ENCODE measurements at regions not wholly inside any gene's neighbourhood (a gene's known extent, or its start where the extent isn't known, plus 50 kb on each side); places are given as distances from the start of the nearest gene placed in this dataset.

- Histone ChIP-seq H3K36me3 (ENCODE audit: insufficient read depth) (no peaks in the 10 kb centered on the region), H3K4me1 (ENCODE audit: low read depth, poor library complexity, severe bottlenecking) (peaks cover 17% of the 10 kb centered on the region), H3K27me3 (ENCODE audit: insufficient read depth, low read depth) (no peaks in the 10 kb centered on the region), H4K20me1 (ENCODE audit: insufficient read depth) (no peaks in the 10 kb centered on the region), H3K27ac (no peak overlapping the region), H3K4me2 (no peak overlapping the region), H3K9ac (no peak overlapping the region), H3K79me2 (ENCODE audit: insufficient read depth, low read depth) (no peaks in the 10 kb centered on the region), H3K4me3 (IDR thresholded peaks at IDR 0.05; ENCODE audit: insufficient read depth, low read depth, low read length) (no peak overlapping the region), H2AFZ (ENCODE audit: low read depth) (no peak overlapping the region)
- TF ChIP-seq CTCF (conservative IDR thresholded peaks at IDR 0.05; ENCODE audit: low read depth, low read length): no peak
These were observed 95.4 kb upstream of the S1PR1 start for GRCh38 chr1:101141376-101141775.

GRCh38 chr1:101139821-101140718, 96.7 kb upstream of the S1PR1 start:
- H3K4me3 ChIP-seq (IDR thresholded peaks at IDR 0.05; ENCODE audit: insufficient read depth, low read depth, low read length): no peak overlapping the region
- no peaks in the 10 kb centered on the region for H3K27me3 ChIP-seq (ENCODE audit: insufficient read depth, low read depth)
- no peaks in the 10 kb centered on the region for H3K36me3 ChIP-seq (ENCODE audit: insufficient read depth)
- H3K9ac ChIP-seq: no peak overlapping the region
- no peak for TF ChIP-seq CTCF (conservative IDR thresholded peaks at IDR 0.05; ENCODE audit: low read depth, low read length)
- peaks cover 16% of the 10 kb centered on the region for H3K4me1 ChIP-seq (ENCODE audit: low read depth, poor library complexity, severe bottlenecking)
- H2AFZ ChIP-seq (ENCODE audit: low read depth): no peak overlapping the region
- H4K20me1 ChIP-seq (ENCODE audit: insufficient read depth): no peaks in the 10 kb centered on the region
- H3K4me2 ChIP-seq: no peak overlapping the region
- no peak overlapping the region for H3K27ac ChIP-seq
- no peaks in the 10 kb centered on the region for H3K79me2 ChIP-seq (ENCODE audit: insufficient read depth, low read depth)

GRCh38 chr1:101139130-101139529, 97.7 kb upstream of the S1PR1 start:
- Histone ChIP-seq H3K27me3 (ENCODE audit: insufficient read depth, low read depth) (no peaks in the 10 kb centered on the region), H3K4me3 (IDR thresholded peaks at IDR 0.05; ENCODE audit: insufficient read depth, low read depth, low read length) (no peak overlapping the region), H3K4me2 (no peak overlapping the region), H3K9ac (no peak overlapping the region), H2AFZ (ENCODE audit: low read depth) (no peak overlapping the region), H3K79me2 (ENCODE audit: insufficient read depth, low read depth) (no peaks in the 10 kb centered on the region), H3K4me1 (ENCODE audit: low read depth, poor library complexity, severe bottlenecking) (peaks cover 13% of the 10 kb centered on the region), H3K27ac (no peak overlapping the region), H3K36me3 (ENCODE audit: insufficient read depth) (no peaks in the 10 kb centered on the region), H4K20me1 (ENCODE audit: insufficient read depth) (no peaks in the 10 kb centered on the region)
- no peak for TF ChIP-seq CTCF (conservative IDR thresholded peaks at IDR 0.05; ENCODE audit: low read depth, low read length)

GRCh38 chr1:101137144-101138126, 99.4 kb upstream of the S1PR1 start:
- Histone ChIP-seq H3K79me2 (ENCODE audit: insufficient read depth, low read depth) (no peaks in the 10 kb centered on the region), H3K4me2 (peak overlapping the region; percentile 14; the same call in 1 of the 2 replicates), H3K4me1 (ENCODE audit: low read depth, poor library complexity, severe bottlenecking) (peaks cover 13% of the 10 kb centered on the region), H3K9ac (no peak overlapping the region), H3K27ac (no peak overlapping the region), H4K20me1 (ENCODE audit: insufficient read depth) (no peaks in the 10 kb centered on the region), H3K36me3 (ENCODE audit: insufficient read depth) (no peaks in the 10 kb centered on the region), H3K4me3 (IDR thresholded peaks at IDR 0.05; ENCODE audit: insufficient read depth, low read depth, low read length) (no peak overlapping the region), H2AFZ (ENCODE audit: low read depth) (no peak overlapping the region), H3K27me3 (ENCODE audit: insufficient read depth, low read depth) (no peaks in the 10 kb centered on the region)
- TF ChIP-seq CTCF (conservative IDR thresholded peaks at IDR 0.05; ENCODE audit: low read depth, low read length): no peak

All from KMS-11 (cell line).